HEK293T (cell line): ENCODE measurements at regions not wholly inside any gene's neighbourhood (a gene's known extent, or its start where the extent isn't known, plus 50 kb on each side); places are given as distances from the start of the nearest gene placed in this dataset.

ENCODE experiments used
- CTBP1 ChIP-seq: fragments of 450-650 bp; IDR thresholded peaks from 2 replicates; pipeline ENCODE4 v1.6.1; 2016; ENCODE audit warnings: borderline replicate concordance
- ELF4 ChIP-seq: fragments of 450-650 bp; IDR thresholded peaks from 2 replicates; pipeline ENCODE4 v1.6.1; 2017; ENCODE audit warnings: antibody characterized with exemption
- FOXA1 ChIP-seq: fragments of 450-650 bp; IDR thresholded peaks from 2 replicates; pipeline ENCODE4 v1.6.1; 2016; ENCODE audit warnings: mild to moderate bottlenecking
- FOXK2 ChIP-seq: fragments of 450-650 bp; IDR thresholded peaks from 2 replicates; pipeline ENCODE4 v1.6.1; 2016; ENCODE audit warnings: mild to moderate bottlenecking
- FOXM1 ChIP-seq: fragments of 450-650 bp; IDR thresholded peaks from 2 replicates; pipeline ENCODE4 v1.6.1; 2017; ENCODE audit warnings: mild to moderate bottlenecking, borderline replicate concordance
- L3MBTL2 ChIP-seq: fragments of 450-650 bp; conservative IDR thresholded peaks from 2 replicates; pipeline ENCODE4 v1.6.1; 2016; ENCODE audit warnings: mild to moderate bottlenecking
- NFRKB ChIP-seq: fragments of 450-650 bp; IDR thresholded peaks from 2 replicates; pipeline ENCODE4 v1.6.1; 2016; ENCODE audit warnings: mild to moderate bottlenecking, moderate library complexity
- SP1 ChIP-seq: fragments of 450-650 bp; IDR thresholded peaks from 2 replicates; pipeline ENCODE4 v1.6.1; 2017
- SUZ12 ChIP-seq: fragments of 450-650 bp; IDR thresholded peaks from 2 replicates; pipeline ENCODE4 v1.6.1; 2016; ENCODE audit warnings: mild to moderate bottlenecking
- TARDBP ChIP-seq: fragments of 450-650 bp; IDR thresholded peaks from 2 replicates; pipeline ENCODE4 v1.6.1; 2016
- ZNF384 ChIP-seq: fragments of 450-650 bp; IDR thresholded peaks from 2 replicates; pipeline ENCODE4 v1.6.1; 2016

DNA sequence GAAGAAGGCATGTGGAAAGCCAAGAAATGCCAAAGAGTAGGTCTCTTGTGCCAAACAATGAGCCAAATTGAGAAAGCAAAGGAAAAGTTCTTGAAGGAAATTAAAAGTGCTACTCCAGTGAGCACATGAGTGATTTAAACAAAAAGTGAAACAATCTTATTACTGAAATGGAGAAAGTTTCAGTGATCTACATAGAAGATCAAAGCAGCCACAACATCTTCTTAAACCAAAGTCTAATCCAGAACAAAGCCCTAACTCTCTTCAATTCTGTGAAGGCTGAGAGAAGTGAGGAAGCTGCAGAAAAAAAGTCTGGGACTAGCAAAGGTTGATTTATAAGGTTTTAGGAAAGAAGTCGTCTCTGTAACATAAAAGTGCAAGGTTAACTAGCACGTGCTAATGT lies 259.6 kb downstream of the FLRT2 start:
- no peak for TF ChIP-seq FOXA1
- no peak for TF ChIP-seq ZNF384
- TF ChIP-seq L3MBTL2: no peak
- TF ChIP-seq FOXK2: no peak
- TF ChIP-seq ELF4: no peak
- TF ChIP-seq SP1: no peak
- TF ChIP-seq FOXM1: no peak
- TF ChIP-seq NFRKB: no peak
- TF ChIP-seq TARDBP: no peak
- TF ChIP-seq SUZ12: no peak
- TF ChIP-seq CTBP1: no peak
